Tibial nerve (tissue), 4 donors: ENCODE measurements at regions not wholly inside any gene's neighbourhood (a gene's known extent, or its start where the extent isn't known, plus 50 kb on each side); places are given as distances from the start of the nearest gene placed in this dataset.

ENCODE experiments used
- DNase-seq, 2 donors: peaks; one replicate each; pipeline ENCODE4 v3.0.0-alpha.2; 2019; ENCODE audit warnings: low spot score in 2 of 2
- H3K27ac ChIP-seq, 4 donors: fragments of 200-600 bp; sonication (generic) in 3 of 4; one replicate each; pipeline ENCODE4 v1.5.1; 2017 to 2019; ENCODE audit warnings: mild to moderate bottlenecking in 1 of 4
- H3K27me3 ChIP-seq, 2 donors: fragments of 200-600 bp; sonication (generic) in 1 of 2; one replicate each; pipeline versions ENCODE4 v1.5.1 to v1.6.0; 2017 to 2019
- H3K36me3 ChIP-seq, 3 donors: fragments of 200-600 bp; sonication (generic); one replicate each; pipeline ENCODE4 v1.5.1; 2018 to 2019
- H3K4me1 ChIP-seq, 4 donors: fragments of 200-600 bp; sonication (generic) in 3 of 4; one replicate each; pipeline ENCODE4 v1.5.1; 2017 to 2019
- H3K4me3 ChIP-seq, 4 donors: fragments of 200-600 bp; sonication (generic) in 3 of 4; one replicate each; pipeline ENCODE4 v1.5.1; 2017 to 2019; ENCODE audit warnings: mild to moderate bottlenecking in 1 of 4, moderate library complexity in 1 of 4
- H3K9me3 ChIP-seq, 4 donors: fragments of 200-600 bp; sonication (generic) in 3 of 4; one replicate each; pipeline ENCODE4 v1.5.1; 2017 to 2019
- EP300 ChIP-seq, 2 donors: sonication (generic); formaldehyde crosslinking; IDR thresholded peaks; one replicate each; pipeline ENCODE4 v1.6.1; 2017; ENCODE audit warnings: antibody characterized with exemption in 2 of 2, mild to moderate bottlenecking in 1 of 2
- POLR2A ChIP-seq, 2 donors: fragments of 450-650 bp; IDR thresholded peaks; one replicate each; pipeline ENCODE4 v1.6.1; 2017; ENCODE audit warnings: antibody characterized with exemption in 2 of 2, mild to moderate bottlenecking in 2 of 2, moderate library complexity in 2 of 2
- WGBS, 2 donors: methylation state at CpG; one replicate each; pipeline ENCODE4 v1.1.5; 2018; 5-methylcytosine and 5-hydroxymethylcytosine counted together
- TF ChIP-seq, protein P1 (sequence below), 5 experiments: fragments of 200-600 bp in 3 of 5; fragments of 450-650 bp in 2 of 5; sonication (generic) in 3 of 5; IDR thresholded peaks; one replicate each; pipeline ENCODE4 v1.5.1; 2016 to 2019; ENCODE audit warnings: antibody characterized with exemption in 5 of 5, mild to moderate bottlenecking in 3 of 5, moderate library complexity in 2 of 5

DNA sequence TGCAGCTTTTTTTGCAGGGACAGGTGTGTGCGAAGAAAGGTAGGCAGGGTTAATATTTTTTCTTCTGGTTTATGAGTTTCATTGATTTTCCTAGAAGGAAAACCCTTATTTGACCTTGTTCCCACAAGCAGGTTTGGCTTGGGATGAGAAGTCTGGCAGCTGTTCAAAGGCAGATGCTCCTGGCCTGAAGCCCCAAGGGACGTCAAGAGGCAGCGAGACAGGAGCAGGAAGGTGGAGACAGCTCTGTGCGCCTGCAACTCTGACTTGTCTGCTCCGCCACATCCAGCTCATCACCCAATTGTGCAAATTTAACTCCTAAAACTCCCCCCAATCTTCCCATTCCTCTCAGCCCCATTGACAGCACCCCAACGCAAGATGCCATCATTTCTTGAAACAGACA lies 136.8 kb upstream of the XYLT1 start:
- Histone ChIP-seq H3K4me1 (no peaks in the 10 kb centered on the region), H3K4me3 (no peak overlapping the region), H3K27ac (no peak overlapping the region), H3K36me3 (no peaks in the 10 kb centered on the region), H3K9me3 (no peaks in the 10 kb centered on the region), H3K27me3 (no peaks in the 10 kb centered on the region)
- TF ChIP-seq, protein P1, sequence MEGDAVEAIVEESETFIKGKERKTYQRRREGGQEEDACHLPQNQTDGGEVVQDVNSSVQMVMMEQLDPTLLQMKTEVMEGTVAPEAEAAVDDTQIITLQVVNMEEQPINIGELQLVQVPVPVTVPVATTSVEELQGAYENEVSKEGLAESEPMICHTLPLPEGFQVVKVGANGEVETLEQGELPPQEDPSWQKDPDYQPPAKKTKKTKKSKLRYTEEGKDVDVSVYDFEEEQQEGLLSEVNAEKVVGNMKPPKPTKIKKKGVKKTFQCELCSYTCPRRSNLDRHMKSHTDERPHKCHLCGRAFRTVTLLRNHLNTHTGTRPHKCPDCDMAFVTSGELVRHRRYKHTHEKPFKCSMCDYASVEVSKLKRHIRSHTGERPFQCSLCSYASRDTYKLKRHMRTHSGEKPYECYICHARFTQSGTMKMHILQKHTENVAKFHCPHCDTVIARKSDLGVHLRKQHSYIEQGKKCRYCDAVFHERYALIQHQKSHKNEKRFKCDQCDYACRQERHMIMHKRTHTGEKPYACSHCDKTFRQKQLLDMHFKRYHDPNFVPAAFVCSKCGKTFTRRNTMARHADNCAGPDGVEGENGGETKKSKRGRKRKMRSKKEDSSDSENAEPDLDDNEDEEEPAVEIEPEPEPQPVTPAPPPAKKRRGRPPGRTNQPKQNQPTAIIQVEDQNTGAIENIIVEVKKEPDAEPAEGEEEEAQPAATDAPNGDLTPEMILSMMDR (IDR thresholded peaks at IDR 0.05): no peak
- no peak for TF ChIP-seq POLR2A (IDR thresholded peaks at IDR 0.05)
- no peak for TF ChIP-seq EP300 (IDR thresholded peaks at IDR 0.05)
- WGBS, 2 donors: 64 to 73% methylated on average over 6 of the region's 6 CpGs
- DNase-seq: no peak

DNA sequence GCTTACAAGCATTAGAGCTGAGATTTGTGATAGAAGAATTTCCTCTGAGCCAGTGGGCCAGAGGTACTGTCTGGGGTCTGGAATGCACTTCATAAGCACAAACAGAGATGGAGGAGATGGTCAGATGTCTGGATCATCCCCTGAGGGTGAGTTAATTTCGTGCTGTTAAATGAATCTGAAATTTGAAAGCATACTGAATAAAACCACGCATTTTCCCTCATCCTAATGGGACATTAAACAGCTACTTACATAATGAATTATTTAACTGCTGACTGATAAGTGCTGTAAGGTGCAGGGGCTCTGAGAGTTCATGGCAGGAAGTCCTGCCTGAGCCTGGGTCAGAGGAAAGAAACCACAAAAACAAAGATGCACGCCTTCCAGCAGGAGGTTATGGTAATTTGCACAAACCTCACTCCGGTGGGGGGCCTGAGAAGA lies 136.3 kb upstream of the XYLT1 start:
- no peaks in the 10 kb centered on the region for H3K36me3 ChIP-seq
- H3K27ac ChIP-seq: no peak overlapping the region
- no peak overlapping the region for H3K4me3 ChIP-seq
- no peaks in the 10 kb centered on the region for H3K27me3 ChIP-seq
- no peak for TF ChIP-seq POLR2A (IDR thresholded peaks at IDR 0.05)
- TF ChIP-seq, protein P1 (IDR thresholded peaks at IDR 0.05): no peak
- no peak for TF ChIP-seq EP300 (IDR thresholded peaks at IDR 0.05)
- H3K9me3 ChIP-seq: no peaks in the 10 kb centered on the region
- WGBS, 2 donors: 26 to 29% methylated on average over 4 of the region's 4 CpGs
- no peaks in the 10 kb centered on the region for H3K4me1 ChIP-seq
- no peak for DNase-seq

DNA sequence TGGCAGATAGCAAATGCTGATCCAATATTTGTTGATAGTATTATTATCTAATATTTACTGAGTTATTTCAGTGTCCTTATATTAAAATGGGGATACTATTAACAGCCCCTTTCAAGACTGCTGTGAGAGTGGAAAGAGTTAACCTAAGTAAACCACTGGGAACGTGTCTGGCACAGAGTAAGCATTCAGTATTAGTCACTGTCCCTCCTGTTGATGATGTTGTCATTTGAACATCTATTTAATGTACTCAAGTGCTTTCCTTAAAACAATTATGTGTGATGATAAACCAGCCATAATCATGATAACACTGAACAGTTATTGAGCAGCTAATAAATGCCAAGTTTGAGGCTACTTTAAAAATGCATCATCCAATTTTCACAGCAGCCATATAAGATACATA lies 135.7 kb upstream of the XYLT1 start:
- TF ChIP-seq, protein P1 (IDR thresholded peaks at IDR 0.05): no peak
- TF ChIP-seq POLR2A (IDR thresholded peaks at IDR 0.05) (no peak), EP300 (IDR thresholded peaks at IDR 0.05) (no peak)
- 4 to 13% methylated on average over 1 of the region's 1 CpG for WGBS, 2 donors
- no peaks in the 10 kb centered on the region for H3K27me3 ChIP-seq
- no peak overlapping the region for H3K27ac ChIP-seq
- H3K36me3 ChIP-seq: no peaks in the 10 kb centered on the region
- DNase-seq: no peak
- no peak overlapping the region for H3K4me3 ChIP-seq
- no peaks in the 10 kb centered on the region for H3K4me1 ChIP-seq
- H3K9me3 ChIP-seq: no peaks in the 10 kb centered on the region

DNA sequence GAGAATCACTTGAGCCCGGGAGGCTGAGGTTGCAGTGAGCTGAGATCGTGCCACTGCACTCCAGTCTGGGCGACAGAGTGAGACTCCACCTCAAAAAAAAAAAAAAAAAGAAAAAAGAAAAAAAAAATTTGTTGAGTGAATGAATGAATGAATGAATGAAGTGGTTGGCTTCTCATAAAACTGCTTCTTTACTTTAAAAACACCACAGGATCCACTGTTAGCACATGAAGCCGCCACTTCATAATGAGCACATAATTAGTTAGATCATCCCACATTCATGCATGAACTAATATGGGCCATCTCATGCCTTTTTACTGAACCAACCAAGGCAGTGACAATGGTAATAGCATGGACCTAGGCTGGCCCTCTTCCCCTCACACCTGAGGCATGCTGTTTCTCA lies 135.0 kb upstream of the XYLT1 start:
- 90 to 93% methylated on average over 4 of the region's 4 CpGs for WGBS, 2 donors
- no peak overlapping the region for H3K27ac ChIP-seq
- no peak overlapping the region for H3K4me3 ChIP-seq
- no peaks in the 10 kb centered on the region for H3K9me3 ChIP-seq
- no peak for DNase-seq
- TF ChIP-seq POLR2A (IDR thresholded peaks at IDR 0.05) (no peak), EP300 (IDR thresholded peaks at IDR 0.05) (no peak)
- TF ChIP-seq, protein P1 (IDR thresholded peaks at IDR 0.05): no peak
- no peaks in the 10 kb centered on the region for H3K36me3 ChIP-seq
- no peaks in the 10 kb centered on the region for H3K4me1 ChIP-seq
- H3K27me3 ChIP-seq: no peaks in the 10 kb centered on the region

DNA sequence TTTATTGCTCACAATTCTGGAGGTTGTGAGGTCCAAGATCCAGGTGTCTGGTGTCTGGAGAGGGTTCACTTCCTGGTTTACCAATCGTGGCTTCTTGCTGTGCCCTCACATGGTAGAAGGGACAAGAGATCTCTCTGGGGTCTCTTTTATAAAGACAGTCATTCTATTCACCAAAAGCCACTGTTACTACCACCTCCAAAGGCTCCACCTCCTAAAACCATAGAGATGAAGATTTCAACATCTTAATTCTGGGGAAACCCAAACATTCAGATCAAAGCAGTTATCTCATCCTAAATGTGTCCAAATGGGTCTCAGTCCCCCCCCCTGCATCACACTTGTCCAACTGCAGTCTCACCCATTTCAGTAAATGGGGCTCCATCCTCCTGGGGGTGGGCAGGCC lies 132.9 kb upstream of the XYLT1 start:
- Histone ChIP-seq H3K4me1 (no peaks in the 10 kb centered on the region), H3K36me3 (no peaks in the 10 kb centered on the region), H3K27me3 (no peaks in the 10 kb centered on the region), H3K4me3 (no peak overlapping the region), H3K9me3 (peaks cover 0 to 6% (median 0%) of the 10 kb centered on the region in 4 donors), H3K27ac (no peak overlapping the region)
- WGBS, 2 donors: 22 to 35% methylated on average over 1 of the region's 1 CpG
- DNase-seq: no peak
- TF ChIP-seq, protein P1 (IDR thresholded peaks at IDR 0.05): no peak
- TF ChIP-seq EP300 (IDR thresholded peaks at IDR 0.05) (no peak), POLR2A (IDR thresholded peaks at IDR 0.05) (no peak)
